ENCODE measurements at regions not wholly inside any gene's neighbourhood (a gene's known extent, or its start where the extent isn't known, plus 50 kb on each side); places are given as distances from the start of the nearest gene placed in this dataset.

- Histone ChIP-seq H4K20me1 (ENCODE audit: insufficient read depth) (no peaks in the 10 kb centered on the region), H3K4me2 (ENCODE audit: low read length) (no peak overlapping the region), H3F3A (ENCODE audit: insufficient read depth, low read length, poor library complexity, severe bottlenecking) (no peaks in the 10 kb centered on the region), H3K27ac (ENCODE audit: low read length) (no peak overlapping the region), H3K9me3 (ENCODE audit: low read length) (no peaks in the 10 kb centered on the region), H3K9ac (ENCODE audit: low read length) (no peak overlapping the region), H3K4me3 (ENCODE audit: low read length) (no peak overlapping the region), H3K27me3 (ENCODE audit: insufficient read depth, low read depth, low read length) (no peaks in the 10 kb centered on the region), H3K79me2 (replicated peaks; ENCODE audit: insufficient read depth, low read length) (no peaks in the 10 kb centered on the region), H3K36me3 (ENCODE audit: insufficient read depth, low read length) (no peaks in the 10 kb centered on the region), H2AFZ (ENCODE audit: low read depth, low read length) (no peak overlapping the region), H3K9me2 (ENCODE audit: insufficient read depth, low read length) (no peaks in the 10 kb centered on the region)
- no peak for TF ChIP-seq REST (IDR thresholded peaks at IDR 0.05; ENCODE audit: borderline replicate concordance)
- TF ChIP-seq SMC3 (conservative IDR thresholded peaks at IDR 0.05; ENCODE audit: poor library complexity) = no peak
- TF ChIP-seq RAD21 (conservative IDR thresholded peaks at IDR 0.05) = no peak
- no peak for TF ChIP-seq EP300 (conservative IDR thresholded peaks at IDR 0.05; ENCODE audit: poor library complexity, severe bottlenecking)
- TF ChIP-seq POLR2AphosphoS5 (IDR thresholded peaks at IDR 0.05) = no peak
- TF ChIP-seq EZH2 (IDR thresholded peaks at IDR 0.05; ENCODE audit: borderline replicate concordance, insufficient read depth, low read length, poor library complexity, severe bottlenecking) = no peak
- TF ChIP-seq MXI1 (conservative IDR thresholded peaks at IDR 0.05; ENCODE audit: poor library complexity, severe bottlenecking) = no peak
- TF ChIP-seq CTCF (IDR thresholded peaks at IDR 0.05; ENCODE audit: poor library complexity, severe bottlenecking) = no peak
- TF ChIP-seq TAF1 (IDR thresholded peaks at IDR 0.05; ENCODE audit: low read depth) = no peak
These were observed 1608.8 kb upstream of the PCDH10 start for GRCh38 chr4:131540256-131540655.

- H2AFZ ChIP-seq (ENCODE audit: low read depth, low read length) = no peak overlapping the region
- no peaks in the 10 kb centered on the region for H4K20me1 ChIP-seq (ENCODE audit: insufficient read depth)
- no peaks in the 10 kb centered on the region for H3K27me3 ChIP-seq (ENCODE audit: insufficient read depth, low read depth, low read length)
- no peaks in the 10 kb centered on the region for H3K79me2 ChIP-seq (replicated peaks; ENCODE audit: insufficient read depth, low read length)
- TF ChIP-seq REST (IDR thresholded peaks at IDR 0.05; ENCODE audit: borderline replicate concordance) (no peak), CTCF (IDR thresholded peaks at IDR 0.05; ENCODE audit: poor library complexity, severe bottlenecking) (no peak), EZH2 (IDR thresholded peaks at IDR 0.05; ENCODE audit: borderline replicate concordance, insufficient read depth, low read length, poor library complexity, severe bottlenecking) (no peak), MXI1 (conservative IDR thresholded peaks at IDR 0.05; ENCODE audit: poor library complexity, severe bottlenecking) (no peak), RAD21 (conservative IDR thresholded peaks at IDR 0.05) (no peak), EP300 (conservative IDR thresholded peaks at IDR 0.05; ENCODE audit: poor library complexity, severe bottlenecking) (no peak), SMC3 (conservative IDR thresholded peaks at IDR 0.05; ENCODE audit: poor library complexity) (no peak), POLR2AphosphoS5 (IDR thresholded peaks at IDR 0.05) (no peak), TAF1 (IDR thresholded peaks at IDR 0.05; ENCODE audit: low read depth) (no peak)
- H3K4me3 ChIP-seq (ENCODE audit: low read length) = no peak overlapping the region
- no peaks in the 10 kb centered on the region for H3K9me3 ChIP-seq (ENCODE audit: low read length)
- H3K4me2 ChIP-seq (ENCODE audit: low read length) = no peak overlapping the region
- no peaks in the 10 kb centered on the region for H3F3A ChIP-seq (ENCODE audit: insufficient read depth, low read length, poor library complexity, severe bottlenecking)
- no peaks in the 10 kb centered on the region for H3K36me3 ChIP-seq (ENCODE audit: insufficient read depth, low read length)
- no peak overlapping the region for H3K27ac ChIP-seq (ENCODE audit: low read length)
- no peak overlapping the region for H3K9ac ChIP-seq (ENCODE audit: low read length)
- H3K9me2 ChIP-seq (ENCODE audit: insufficient read depth, low read length) = no peaks in the 10 kb centered on the region
These were observed 1601.5 kb upstream of the PCDH10 start for GRCh38 chr4:131547506-131547981.

All from neural cell (in vitro differentiated cells).